Suppressor macrophage treated with lipopolysaccharide for 1 hour (primary cell): ENCODE measurements at regions not wholly inside any gene's neighbourhood (a gene's known extent, or its start where the extent isn't known, plus 50 kb on each side); places are given as distances from the start of the nearest gene placed in this dataset.
A peak's percentile ranks its signal among the peaks of the same experiment; 100 is the strongest.

Experiments
- DNase-seq, 3 donors: peaks; one replicate each; pipeline ENCODE4 v3.0.0-alpha.2; 2020 to 2022

DNA sequence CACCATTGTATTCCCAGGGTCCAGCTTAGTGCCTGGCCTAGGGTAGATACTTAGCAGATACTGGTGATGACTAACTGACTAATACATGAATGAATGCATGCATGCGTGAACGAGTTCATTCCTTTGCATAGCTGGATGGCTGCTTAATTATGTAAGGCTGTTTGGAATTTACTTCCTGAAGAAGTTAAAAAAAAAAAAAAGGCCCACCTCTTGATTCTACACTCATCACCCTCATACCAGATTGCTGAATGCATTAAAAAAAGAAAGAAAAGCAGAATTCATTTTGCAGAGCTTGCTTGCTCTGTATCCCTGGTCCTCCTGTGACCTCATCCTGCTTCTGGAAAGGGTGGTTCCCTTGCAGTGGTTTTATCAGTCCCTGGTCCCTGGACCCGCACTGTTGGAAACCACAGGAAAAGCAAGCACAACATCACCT, 277.6 kb upstream of the CFAP20DC start:
- no peak for DNase-seq

DNA sequence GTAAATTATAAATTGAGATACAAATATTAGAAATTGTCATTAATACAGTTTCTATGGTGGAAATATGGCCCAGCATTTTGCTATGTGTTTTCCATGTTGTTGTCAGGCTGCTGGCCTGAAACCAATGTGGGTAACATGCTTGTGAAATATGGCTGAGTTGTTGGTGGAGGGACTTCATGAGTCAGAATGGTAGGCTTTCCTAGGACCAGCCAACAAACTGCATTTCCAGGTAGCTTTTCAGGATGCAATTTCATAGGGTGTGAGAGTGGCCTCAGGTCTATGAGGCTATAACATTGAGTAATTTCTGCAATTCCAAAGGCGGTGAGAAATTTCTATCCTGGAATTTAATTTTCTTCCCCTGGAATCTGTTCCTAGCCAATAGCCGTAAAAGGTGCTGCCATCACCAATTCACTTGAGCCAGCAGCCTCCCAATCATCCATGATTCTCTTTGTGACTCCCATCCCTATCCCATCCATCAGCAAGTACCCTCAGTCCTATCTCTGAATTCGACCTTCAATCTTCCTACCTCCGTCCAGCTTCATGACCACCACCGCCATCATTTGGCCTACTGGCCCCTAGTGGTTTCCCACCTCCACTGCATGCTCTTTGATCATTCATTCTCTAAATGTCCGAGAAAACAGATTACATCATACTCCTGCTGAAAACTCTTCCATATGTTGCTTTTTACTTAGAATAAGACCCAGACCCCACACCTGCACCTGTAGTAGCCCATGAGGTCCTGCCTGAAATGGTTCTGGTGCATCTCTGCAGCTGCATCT, 276.6 kb upstream of the CFAP20DC start:
- DNase-seq: no peak

DNA sequence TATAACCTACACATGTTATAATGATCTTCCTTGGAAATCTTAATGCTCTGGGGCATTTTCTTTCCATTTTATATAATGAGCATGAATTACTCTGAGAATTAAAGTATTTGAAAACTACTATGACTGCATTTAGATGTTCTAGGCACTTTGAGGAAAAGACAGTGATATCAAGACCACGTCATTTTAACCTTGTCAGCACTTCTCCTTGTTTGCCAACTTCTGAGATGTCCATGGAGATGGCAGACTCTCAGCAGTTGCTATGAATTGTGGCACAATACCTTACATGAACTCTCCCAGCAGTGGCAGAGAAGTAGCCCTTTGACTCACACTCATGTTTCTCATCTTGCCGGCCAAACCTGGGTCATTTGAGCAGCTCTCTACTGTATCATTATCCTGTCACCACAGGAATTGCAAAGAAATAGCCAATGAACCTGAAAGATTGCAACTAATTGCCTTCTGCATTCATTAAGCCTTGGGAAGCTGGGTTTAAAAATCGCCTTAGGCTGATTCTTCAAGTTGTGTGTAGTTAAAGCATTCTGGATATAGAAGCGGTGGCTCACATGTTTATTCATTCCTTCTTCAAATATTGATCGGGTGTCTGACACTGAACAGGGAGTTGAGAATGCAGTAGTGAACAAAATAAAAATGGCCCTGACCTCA, 272.2 kb upstream of the CFAP20DC start:
- DNase-seq: no peak

DNA sequence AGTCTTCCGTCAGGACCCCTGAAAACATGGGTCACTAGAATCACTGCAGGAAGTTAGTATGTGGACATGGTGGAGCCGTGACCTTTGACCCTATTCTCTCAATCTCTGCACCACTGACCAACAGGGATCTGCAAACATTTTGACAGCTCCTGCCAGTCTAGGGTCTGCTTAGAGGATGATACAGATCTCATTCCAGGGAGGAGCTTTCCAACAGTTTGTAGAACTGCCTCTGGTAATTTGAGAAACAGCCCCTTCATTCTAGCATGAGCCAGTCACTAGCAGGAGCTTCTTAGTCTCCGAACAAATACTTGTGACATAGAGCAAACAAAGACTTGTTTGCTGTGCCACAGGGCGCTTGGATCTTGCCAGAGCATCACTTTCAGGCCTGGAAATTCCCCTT, 270.3 kb upstream of the CFAP20DC start:
- no peak for DNase-seq

DNA sequence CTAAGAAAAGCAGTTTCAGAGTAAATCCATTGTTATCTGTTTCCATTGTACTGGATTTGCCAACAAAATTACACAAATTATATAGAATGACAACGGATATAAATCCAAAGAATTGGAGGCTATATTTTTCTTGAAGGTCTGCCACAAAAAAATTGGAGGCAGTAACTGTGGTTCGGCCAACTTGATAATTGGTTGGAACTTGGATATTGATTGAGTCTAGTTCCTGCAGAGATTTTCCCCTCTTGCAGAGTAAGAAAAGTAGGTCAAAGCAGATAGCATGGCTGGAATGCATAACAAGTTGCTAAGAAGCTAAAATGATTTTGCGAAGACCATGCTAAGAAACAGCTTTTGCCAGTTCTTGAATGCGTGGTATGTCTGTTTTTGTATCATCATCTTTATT, 269.6 kb upstream of the CFAP20DC start:
- no peak for DNase-seq

DNA sequence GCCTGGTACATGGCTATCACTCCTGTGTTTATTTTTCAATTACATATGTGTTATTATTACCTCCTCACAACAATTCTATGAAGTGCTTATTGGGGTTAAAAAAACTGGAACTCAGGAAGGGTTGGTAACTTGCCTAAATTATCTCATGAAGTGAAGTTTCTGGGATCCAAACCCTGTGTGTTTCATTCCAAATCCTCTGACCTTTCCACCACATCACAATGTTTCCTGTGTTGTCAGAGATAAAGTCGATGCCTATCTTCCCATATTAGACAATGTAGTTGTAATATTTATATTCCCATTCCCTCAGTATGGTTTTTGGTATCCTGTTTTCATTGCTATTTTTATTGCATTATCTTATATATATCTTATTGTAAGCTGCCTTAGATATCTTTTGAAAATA, 269.1 kb upstream of the CFAP20DC start:
- no peak for DNase-seq

DNA sequence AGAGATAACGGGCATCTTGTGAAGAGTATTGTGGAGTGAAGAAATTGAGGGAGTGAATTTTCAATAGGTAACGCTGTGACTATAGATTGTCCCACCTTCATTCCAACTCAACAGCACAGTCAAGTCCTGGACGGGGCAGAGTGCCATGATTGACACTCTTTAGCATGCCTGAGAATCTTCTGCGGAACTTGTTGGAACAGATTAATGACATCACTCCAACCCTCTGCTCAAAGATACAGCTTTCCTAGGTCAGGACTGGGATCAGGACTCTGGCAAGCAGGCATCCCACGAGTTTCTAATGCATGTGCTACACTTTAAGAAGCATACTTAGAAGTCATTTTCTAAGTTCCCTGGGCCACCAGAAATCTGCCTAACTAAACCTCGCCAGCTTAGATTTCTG, 267.6 kb upstream of the CFAP20DC start:
- no peak for DNase-seq

DNA sequence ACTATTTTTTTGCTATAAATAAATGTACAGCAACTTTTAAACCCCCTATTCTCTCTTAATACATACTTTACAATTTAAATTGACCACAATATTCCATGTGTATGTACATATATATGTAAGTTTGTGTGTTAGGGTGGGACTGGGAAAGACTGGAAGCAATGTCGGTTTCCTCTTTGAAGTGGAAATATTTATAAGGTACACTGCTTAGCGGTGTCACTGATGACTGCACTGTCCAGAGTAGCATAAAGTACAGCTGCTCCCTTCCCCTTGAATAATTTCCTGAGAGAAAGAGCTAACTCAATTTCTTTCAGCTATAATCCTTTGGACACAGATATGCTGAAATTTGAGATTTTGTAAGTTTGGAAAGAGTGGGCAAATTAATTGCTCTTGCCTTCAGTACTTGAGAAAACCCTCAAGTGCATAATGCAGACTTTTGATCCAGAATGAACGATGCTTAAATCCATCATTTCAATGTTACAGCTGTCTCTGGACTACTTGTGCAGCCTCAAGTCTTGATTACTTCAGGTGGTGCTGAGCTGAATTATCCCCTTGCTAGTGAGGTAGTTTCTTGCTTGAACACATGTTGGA, 267.0 kb upstream of the CFAP20DC start:
- DNase-seq: no peak

DNA sequence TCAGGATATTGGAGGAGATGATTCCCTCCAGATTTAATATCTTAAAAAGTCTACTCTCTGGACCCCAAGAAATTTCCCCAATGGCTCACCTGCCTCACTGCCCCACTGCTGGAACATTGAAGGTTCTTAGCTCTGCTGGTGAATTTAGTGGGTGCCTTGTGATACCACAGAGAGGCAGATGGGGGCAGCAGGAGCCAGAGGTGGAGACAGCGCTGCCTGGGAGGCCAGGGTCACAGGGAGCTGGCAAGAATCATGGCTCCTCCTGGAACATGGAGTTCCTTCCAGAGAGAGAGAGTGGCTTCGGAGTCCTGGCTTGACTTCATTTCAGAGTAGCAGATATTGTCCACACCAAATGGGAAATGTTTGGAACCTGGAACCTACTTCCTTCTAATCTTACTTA, 263.5 kb upstream of the CFAP20DC start:
- peak; percentile 51 to 72 (median 67) for DNase-seq

DNA sequence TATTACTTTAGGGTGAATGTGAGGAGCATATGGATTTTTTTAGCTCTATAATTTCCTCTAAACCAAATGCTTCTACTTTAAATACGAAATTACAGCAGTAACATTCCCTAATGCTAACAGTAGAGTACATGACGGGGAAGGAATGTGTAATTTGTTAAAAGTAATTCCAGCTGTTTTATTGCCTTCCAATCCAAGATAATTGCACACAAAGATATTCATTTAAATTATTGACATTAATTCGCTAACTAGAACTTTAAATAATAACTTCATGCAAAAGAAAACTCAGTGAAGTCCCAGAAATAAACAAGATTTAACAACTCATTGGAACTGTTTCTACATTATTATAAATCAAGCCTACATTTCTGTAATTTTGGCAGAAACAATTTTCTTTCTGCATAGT, 261.4 kb upstream of the CFAP20DC start:
- DNase-seq: no peak

DNA sequence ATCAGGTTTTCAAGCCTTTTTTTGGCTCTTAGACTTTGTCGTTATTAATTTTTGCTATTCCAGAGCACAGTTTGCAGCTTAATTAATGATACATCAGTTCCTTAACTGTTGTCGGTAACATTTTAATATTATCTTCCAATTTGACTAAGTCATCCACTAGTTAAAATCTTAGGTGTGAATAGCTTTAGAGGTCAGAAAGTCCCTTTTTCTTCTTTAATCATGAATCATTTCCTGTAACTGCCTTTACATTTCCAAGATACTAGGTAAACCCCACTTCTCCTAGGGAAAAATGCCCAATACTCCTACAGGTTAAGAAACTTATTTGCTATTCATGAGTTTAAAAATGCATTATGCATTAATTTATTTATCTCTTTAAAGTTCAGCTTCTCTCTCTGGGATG, 260.9 kb upstream of the CFAP20DC start:
- DNase-seq: no peak

DNA sequence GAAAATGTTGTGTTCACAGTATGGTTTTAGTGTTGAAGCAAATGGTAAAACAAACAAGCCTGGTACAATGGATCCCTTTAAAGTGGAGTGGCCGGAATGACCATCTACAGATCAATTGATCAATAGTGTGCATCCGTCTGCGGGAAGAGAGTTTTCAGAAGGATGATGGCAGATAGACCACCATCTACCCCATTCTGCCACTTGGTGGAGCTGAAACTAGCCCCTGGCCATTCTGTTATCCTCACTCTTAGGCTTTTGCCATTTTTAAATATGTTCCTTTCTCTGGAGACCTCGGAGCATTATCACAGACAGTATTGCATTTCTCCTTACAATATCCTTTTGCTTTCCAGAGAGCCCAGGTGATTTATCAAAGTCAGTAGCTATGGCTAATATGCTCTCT, 258.9 kb upstream of the CFAP20DC start:
- no peak for DNase-seq

DNA sequence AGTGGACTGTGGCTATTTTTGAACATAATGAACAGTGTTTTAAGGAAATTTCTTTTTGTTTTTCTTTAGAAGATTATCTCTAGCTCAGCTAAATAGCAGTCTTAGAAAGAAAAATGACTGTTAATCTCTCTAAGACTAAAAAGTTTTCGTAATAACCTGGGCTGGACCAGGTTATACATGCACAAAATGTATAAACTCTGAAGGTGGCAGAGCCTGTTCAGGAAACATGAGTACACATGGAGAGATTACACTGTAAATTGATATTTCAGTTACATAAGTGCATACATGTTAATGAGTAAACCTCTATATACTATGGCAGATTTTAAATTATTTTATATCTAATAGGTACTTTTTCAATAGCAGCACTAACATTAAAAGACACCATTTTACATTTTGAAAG, 258.2 kb upstream of the CFAP20DC start:
- no peak for DNase-seq

DNA sequence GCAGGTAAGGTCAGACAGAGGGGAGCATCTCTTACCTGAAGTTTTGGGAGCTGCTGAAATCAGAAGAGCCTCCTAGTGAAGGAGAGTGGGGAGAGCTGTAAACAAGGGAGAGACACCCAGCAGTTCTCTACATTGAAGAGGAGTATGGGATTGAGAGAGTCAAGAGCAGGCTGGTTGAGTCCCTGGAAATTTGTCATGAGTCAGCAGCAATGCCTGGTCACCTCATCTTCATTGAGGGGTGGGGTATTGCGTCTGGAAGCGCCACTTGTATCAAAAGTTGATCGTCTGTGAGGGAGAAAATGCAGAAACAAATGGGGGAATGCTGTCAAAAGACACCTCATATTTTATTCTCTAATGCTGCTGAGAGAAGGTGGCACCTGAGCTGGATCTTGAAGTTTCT, 256.6 kb upstream of the CFAP20DC start:
- DNase-seq: no peak

DNA sequence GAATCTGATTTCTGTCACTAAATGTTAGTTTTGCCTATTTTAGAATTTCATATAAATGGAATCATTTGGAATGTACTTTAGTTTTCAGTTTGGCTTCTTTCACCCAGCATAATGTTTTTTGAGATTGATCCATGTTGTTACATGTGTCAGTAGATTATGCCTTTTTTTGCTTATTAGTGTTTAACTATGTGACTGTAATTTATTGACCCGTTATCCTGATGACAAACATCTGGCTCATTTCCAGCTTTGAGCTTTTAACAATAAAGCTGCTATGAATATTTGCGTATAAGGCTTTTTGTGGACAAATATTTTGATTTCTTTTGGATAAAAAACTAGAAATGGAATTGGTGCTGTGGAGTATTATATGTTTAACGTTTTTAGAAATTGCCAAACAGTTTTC, 254.5 kb upstream of the CFAP20DC start:
- no peak for DNase-seq

DNA sequence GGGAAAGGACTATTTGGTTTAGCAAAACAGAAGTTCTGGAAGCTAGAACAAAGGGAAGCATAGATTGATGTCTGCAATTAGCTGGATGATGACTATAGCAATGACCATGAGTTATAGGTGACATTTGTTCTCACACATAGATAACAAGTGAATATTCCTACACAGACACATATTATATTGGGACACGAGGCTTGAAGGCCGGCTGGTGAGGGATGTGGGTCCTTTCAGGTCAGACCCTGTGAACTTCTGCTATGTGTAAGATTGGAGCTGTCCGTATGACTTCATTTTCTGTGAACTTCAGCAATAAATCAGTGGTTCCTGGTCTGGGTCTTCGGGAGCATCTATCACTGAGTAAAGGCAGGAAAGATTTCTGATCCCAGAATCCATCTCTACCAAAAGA, 253.6 kb upstream of the CFAP20DC start:
- DNase-seq: no peak

DNA sequence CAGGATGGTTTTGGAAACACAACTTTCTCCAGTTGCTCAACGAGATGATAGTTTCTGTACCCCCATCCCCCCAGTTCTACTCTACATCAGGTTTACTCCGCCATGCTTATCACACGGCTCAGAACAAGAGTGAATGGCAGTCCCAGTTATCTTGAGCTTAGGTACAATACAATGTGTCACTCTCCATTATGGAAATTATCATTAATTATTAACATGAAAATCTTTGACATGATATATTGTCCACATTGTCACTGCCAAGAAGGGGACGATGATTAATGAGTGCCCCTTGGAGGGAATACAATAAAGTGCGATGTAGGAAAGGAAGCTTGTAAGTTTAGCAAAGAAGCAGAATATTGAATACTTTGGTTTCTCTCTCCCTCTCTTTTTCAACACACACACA, 252.6 kb upstream of the CFAP20DC start:
- no peak for DNase-seq

DNA sequence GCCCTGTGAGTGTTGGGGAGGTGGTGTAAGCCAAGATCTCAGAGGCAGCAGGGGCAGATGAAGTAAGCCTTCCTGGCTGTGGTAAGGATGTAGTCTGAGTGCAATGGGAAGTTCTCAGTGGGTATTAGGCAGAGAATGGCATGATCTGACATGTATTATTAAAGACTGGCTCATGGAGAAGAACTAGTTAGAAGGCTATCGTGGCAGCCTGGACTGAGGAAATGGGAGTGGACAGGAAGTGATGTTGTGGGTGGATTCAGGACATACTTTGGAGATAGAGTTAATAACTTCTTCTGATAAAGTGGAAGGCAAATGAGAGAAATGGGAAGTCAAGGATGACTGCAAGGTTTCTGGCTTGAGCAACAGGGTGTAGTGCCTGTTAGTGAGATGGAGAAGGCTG, 250.9 kb upstream of the CFAP20DC start:
- peak; percentile 62 to 75 (median 69) for DNase-seq

DNA sequence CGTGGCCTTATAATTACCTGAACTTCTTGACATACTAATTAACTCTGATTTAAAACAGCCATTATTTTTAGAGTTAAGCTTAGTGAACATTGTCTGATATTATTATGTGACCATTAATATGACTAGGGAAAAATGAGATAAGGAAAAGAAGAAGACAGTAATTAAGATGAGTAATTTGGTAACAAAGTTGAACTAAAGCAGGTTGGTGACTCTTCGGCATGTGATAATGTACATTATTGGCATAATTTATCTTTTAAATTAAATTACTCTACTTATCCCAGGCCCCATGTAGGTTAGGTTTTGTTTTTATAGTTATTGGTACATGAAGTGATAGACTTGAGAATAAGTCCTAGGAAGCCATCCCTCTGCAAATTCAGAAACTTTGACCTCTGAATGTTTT, 249.7 kb upstream of the CFAP20DC start:
- no peak for DNase-seq

DNA sequence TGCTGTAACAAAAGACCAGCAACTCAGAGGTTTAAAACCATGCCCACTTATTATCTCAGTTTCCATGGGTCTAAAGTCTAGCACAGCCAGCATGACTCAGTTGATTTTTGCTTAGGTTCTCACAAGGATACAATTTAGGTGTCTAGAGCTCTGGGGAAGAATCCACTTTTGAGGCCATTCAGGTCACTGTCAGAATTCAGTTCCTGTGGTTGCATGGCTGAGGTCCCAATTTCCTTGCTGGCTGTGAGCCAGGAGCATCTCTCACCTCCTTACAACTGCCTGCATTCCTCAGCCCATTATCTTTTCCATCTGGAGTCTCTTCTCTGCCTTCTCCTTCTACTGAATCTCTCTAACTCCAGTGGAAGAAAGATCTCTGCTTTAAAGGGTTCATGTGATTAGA, 240.5 kb upstream of the CFAP20DC start:
- no peak for DNase-seq

DNA sequence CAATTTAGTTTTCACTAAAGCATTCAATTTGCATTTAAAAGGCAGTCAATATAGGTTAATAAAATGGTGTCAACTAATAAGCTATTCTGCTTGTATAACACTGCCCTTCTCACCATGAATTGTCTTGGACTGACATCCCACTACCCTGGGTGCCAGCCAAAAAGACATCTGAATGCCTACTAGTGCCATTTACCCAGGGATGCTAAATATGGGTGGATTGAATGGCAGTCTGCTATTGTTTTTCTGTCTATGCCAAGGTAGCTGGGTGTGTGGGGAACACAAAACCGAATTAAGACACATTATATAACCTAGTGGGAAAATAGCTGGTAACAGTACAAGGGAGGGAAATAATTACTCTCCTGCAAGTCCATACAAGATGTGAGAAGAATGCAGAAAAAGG, 240.0 kb upstream of the CFAP20DC start:
- no peak for DNase-seq

DNA sequence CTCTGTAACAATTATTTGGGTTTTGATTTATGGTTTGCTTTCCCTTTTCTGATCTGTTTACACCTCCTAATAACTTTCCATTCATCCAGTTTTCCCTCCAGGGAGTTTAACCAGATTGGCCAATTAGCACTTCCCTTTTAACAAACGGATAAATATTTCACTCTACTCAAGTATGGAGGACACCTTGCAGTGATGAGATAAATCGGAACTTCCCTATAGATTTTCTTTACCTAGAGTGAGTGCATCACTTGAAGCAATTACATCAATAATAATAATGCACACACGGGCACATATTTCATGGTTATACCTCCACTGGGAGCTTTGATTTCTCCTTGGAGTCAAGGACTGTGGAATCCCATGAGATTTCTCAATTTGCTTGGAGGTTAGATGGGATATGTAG, 239.1 kb upstream of the CFAP20DC start:
- no peak for DNase-seq

DNA sequence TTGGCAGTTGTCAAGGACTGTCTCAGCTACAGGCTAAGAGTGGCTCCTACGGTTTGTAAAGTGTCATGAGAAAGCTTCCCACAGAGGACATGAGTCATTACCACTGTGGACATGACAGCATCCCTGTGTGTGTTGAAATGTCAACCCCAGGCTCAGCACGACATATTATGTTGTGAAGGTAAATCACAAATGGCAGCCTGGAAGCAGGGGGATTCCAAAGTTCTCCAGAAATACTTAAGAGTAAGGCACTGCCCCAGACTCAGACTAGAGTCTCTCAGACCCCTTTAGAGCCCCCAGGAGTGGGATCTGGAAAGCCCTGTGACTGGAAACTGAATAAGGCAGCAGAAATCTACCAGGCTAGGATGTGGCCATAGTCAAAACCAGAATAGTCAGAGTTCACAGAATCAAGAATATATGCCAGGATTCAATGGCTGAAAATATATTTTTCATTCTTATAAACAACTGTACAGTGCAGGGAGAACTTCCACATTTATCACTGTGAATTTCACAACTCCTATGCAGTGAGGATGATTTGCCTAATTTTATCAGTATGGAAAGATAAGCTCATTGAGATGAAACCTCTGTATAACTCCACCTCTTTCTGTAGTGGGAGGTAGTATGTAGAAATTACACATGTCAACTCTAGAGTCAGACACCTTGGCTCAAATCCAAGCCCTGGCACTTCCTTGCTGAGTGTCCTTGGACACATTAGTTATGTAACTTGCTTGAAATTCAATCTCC, 237.1 kb upstream of the CFAP20DC start:
- DNase-seq: peak; percentile 84 to 94 (median 92)

DNA sequence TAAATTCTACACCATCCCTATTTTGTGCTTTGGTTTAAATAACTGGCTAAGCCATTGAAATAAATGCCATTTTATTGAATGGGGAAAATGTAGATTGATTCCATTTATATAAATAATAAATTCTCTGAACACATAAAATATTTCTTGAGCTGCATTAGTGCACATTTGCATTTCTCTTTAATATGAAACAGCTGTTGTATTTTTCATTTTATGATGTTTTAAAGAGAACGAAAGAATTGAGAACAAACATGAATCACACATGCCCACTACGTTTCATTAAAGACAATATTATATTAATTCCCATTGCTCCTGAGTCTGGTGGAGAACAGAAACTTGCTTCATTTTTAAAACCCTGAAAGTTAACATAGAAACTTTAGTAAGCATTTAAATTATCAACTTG, 235.7 kb upstream of the CFAP20DC start:
- no peak for DNase-seq
